ENCODE measurements at regions not wholly inside any gene's neighbourhood (a gene's known extent, or its start where the extent isn't known, plus 50 kb on each side); places are given as distances from the start of the nearest gene placed in this dataset.
A peak's percentile ranks its signal among the peaks of the same experiment; 100 is the strongest.

DNA sequence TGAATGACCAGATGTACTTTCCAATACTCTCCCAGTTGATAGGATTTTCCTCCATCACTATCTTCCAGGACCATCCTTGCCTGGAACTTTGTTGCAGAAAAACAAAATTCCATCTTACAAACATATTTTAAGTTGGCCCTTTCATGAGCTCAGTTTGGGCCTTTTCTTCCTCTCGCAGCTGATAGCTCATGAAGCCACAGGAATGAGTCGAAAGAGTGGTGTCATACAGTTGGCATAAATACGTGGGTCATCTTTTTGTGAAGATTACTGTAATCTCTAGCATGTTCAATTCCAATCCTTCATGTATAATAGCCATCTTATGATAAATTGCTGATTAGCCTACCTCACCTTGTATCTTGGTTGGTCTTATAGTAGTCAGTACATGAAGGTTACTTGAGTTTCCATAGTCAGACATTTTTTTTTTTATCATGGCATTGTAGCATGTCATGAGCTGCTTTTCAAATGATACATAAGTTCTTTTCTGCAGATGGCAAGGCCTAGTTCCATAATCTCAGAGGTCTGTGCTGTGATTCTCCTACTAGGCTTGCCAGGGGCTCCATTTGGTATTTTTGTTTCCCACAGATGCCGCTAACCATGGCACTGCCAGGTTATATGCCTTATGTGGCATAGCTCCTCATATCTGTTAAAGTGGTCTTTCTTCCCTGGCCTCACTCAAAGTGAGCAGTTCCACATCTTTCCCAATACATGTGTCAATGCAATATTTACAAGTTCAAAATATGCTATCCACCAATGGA, 380.6 kb upstream of the DCN start:
- no peak for DNase-seq

DNA sequence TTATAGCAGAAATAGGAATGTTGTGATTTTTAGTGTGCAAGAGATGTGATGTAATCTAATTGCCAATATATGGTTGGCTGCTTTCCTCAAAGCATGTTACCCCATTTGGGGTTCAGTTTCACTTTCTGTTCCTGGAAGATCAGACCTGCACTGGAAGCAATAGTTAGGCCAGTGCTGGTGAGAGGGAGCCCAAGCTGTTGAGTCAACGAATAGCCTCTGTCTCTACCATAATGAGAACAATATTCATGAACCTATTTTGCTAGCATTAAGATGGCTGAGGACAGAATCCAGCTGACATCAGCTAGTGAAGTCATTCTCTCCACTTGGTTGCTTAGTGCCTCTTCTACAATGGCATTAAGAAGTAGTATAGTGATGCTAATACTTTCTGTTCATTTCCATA, 379.9 kb upstream of the DCN start:
- DNase-seq: no peak

DNA sequence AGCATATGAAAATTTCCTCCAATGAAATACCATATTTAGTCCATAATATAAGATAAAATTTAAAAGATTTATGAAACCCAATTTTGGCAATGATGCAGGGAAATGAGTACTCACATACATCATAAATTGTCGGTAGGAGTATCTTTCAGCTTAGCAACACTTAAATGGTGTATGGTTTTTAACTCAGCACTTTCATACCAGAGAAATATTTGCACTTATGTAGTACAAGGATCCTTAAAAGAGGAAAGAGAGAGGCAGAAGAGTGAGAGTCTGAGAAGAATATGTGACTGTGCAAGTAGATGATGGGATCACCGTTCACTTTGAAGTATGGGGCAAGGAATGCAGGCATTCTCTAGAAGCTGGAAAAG, 379.3 kb upstream of the DCN start:
- DNase-seq: no peak

DNA sequence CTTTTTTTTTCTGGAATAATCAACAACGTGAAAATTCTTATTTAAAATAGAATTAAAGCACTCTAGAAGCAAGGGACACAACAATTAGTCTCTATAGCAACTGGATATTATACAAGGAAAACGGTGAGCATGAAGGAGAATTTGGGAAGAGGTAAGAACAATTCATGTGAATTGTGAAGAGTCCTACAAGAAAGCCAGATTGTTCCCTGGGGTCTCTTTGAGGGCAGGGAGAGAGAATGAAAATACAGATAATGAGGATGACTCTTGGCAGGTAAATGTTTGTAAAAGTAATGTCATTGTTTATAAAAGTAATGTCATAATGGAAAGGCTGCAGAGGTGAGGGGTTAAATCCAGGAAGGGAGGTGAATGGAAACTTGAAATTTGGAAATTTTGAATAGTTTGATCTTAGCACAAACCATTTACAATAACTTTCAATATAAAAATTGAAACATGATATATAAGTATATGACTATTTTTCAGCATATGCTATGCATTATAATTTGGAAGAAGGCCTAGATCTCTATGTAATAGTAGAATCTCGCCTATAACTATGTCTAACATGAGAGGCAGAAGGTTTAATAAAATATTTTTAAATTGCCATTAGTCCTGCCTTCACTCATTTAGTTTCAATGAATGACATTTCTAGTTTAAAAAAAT, 378.8 kb upstream of the DCN start:
- no peak for DNase-seq

DNA sequence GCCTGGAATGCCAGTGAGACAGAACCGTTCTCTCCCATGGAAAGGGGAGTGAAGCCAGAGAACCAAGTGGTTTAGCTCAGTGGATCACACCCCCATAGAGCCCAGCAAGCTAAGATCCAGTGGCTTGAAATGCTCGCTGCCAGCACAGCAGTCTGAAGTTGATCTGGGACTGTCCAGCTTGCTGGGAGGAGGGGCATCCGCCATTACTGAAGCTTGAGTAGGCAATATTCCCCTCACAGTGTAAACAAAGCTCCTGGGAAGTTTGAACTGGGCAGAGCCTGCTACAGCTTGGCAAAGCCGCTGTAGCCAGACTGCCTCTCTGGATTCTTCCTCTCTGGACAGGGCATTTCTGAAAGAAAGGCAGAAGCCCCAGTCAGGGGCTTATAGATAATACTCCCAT, 374.3 kb upstream of the DCN start:
- no peak for DNase-seq

DNA sequence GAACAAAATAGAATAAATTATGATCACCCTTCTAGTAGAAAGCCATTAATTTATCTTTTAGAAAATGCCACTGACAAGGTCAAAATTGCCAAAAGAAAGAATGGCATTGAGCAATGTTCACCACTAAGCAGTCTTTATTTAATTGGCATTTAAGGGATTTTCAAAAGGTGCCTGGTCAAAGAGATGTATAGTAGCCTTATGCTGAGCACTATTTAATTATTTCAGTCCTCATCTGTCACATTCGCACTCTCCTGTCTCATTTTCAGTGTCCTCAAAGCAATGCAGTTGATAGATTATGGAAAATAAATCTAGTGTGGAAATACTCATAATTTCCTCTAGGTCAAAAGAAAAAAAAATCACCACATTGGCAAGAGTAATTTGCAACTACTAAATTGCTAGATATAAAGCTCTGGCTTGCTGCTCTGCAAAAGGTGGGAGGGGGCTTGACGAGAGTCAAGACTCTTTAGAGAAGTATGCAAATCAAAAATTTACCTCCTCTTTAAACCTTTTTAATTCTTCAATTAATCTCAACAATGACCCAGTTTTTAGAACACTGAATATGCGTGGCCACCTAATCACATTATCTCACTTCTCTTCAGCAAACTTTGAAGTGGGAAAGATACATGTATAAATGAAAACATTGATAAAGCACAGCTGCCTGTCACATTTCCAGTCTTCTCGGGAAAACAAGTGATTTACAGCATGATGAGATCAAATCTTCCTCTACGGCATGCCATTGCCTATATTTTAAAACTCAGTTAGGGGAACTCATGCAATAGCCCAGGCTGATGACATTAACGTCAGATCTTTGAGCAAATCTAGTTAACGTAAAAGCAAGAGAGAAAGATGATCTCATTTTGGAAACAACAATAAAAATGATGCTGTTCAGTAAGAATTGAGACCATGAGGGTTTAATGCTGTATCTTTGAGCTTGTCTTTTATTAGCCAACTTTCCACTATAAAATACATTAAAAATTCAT, 373.1 kb upstream of the DCN start:
- DNase-seq: no peak

DNA sequence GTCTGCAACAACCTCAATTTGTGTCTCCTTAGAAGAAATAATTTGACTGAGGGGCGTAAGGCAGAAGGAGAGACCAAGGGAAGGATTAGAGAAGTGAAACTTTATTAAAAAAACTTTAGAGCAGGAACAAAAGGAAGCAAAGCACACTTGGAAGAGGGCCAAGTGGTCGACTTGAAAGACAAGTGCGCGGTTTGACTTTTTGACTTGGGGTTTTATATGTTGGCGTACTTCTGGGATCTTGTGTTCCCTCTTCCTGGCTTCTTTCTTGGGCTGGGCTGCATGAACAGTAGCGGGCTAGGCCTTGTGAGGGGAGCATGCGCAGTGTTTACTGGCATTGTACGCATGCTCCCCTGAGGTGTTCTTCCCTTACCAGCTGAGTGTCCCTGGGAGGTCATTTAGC, 369.3 kb upstream of the DCN start:
- DNase-seq: no peak

DNA sequence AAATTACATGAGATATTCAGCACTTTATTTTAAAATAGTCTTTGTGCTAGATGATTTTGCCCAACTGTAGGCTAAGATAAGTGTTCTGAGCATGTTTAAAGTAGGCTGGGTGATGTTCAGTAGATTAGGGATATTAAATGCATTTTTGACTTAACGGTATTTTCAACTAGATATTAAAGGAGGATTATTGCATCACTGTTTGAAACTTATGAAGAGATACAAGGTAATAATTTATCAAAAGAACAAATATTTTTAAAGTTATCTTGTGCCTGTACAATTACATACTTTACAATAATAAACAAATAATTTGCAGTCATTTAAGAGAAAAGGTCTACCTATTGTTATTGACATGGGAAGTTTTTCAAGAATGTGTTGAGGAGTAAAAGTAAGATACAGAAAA, 368.6 kb upstream of the DCN start:
- no peak for DNase-seq

DNA sequence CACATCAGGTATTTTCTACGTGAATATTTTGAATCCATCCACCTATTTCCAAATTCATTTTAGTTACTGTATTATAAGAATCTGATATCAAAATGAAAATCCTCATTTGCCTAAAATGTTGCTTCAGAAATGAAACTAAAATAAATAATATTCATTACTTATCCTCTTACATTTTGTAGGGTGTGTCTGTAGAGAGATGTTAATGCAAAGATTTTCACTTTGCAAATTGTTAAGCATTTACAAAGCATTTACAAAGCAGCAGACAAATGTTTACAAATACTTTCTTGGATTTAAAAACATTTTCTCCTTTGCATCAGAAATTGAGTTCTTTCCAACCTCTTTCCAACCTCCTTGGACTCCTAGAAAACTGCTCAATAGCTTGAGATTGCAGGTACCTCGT, 360.0 kb upstream of the DCN start:
- no peak for DNase-seq

DNA sequence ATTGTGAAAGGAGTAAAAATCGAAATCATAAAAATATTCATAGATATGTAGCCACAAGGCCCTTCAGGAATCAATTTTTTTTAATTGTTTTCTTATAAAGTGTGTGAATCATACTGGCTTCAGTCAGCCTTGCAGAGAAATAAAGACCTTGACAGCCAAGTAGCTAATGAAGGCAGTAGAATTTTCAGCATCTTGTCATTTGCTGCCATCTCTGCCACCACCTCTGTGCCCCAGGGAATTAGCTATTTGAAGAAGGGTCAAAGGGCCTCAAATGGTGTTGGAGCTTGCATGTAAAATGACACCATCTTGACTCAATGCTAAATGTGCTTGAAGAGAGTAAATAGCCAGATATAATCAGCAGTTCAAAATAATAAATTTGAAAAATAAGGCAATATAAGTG, 359.4 kb upstream of the DCN start:
- no peak for DNase-seq

DNA sequence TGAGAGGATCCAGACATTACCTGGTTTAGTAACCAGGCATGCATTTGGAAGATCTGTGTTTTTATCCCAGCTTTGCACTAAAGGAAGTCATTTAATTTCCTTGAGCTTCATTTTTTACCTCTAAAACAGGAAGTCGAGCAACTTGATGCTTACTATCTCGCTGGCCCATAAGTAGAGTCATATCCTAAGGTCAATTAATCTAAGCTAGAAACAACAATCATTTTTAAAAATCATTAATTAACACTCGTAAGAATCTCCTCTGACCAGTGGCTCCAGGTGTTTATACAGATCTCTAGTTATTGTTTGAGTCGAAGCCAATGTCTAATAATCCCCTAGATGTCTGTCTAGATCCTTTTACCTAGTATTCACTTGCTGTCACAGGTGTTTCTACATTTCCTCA, 355.8 kb upstream of the DCN start:
- DNase-seq: peak; percentile 36

DNA sequence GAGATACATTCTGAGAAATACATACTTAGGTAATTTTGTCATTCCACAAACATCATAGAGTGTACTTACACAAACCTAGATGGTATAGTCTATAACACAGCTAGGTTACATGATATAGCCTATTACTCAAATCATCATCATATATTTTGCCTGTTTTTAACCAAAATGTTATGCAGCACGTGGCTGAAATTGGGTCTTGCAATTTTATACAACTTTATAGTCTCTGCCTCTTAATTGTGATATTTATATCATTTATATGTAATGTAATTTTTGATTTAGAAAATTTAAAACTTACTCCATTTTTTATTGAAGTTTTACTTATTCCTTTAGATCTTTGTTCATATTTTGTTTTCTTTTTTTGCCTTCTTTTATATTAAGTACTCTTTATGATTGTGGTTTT, 350.7 kb upstream of the DCN start:
- no peak for DNase-seq

DNA sequence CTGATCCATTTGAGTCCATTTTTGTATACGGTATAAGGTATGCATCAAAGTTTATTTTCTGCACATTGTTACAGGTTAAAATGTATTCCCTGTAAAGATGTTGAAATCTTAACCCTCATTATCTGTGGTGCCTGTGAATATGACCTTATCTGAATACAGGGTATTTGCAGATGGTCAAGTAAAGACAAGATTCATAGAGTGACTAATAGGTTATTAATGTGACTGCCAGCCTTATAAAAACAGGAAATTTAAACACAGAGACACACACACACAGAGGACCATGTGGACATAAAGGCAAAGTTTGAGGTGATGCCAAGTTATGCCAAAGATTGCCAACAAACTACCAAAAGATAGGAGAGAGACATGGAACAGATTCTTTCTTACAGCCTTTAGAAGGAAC, 347.2 kb upstream of the DCN start:
- no peak for DNase-seq

DNA sequence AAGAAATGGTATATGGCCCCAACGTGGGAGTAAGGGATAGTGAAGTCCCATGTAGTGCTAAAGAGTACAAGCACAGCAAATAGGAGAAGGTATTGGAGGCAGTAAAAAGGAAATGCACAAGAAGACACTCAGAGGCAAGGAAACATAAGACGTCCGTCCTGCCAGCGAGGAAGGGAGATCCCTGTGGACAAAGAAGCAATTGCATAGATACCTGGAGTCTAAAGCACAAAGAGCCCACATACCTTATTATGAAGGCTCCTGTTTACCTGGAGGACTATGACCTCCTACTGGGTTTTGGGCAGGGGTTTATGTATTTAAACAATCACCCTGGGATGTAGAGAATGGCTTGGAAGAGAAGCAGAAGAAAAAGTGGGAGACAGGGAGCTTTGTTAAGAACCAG, 341.2 kb upstream of the DCN start:
- DNase-seq: no peak

DNA sequence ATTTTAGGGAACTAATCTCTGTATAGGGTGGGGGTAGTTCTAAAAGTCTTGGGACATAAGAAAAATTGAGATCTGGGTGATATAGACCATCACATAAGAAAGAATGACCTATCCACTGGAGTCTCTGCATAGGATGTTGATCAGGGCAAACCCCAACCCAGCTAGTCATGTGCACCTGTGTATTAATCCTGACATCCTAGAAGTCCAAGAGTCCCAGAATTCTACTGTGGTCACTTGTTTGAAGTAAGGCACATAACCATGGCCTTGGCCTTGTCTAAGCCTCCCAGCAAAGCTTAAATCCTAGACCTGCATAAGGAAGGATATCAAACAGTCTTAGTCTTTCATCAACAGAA, 334.1 kb upstream of the DCN start:
- no peak for DNase-seq

DNA sequence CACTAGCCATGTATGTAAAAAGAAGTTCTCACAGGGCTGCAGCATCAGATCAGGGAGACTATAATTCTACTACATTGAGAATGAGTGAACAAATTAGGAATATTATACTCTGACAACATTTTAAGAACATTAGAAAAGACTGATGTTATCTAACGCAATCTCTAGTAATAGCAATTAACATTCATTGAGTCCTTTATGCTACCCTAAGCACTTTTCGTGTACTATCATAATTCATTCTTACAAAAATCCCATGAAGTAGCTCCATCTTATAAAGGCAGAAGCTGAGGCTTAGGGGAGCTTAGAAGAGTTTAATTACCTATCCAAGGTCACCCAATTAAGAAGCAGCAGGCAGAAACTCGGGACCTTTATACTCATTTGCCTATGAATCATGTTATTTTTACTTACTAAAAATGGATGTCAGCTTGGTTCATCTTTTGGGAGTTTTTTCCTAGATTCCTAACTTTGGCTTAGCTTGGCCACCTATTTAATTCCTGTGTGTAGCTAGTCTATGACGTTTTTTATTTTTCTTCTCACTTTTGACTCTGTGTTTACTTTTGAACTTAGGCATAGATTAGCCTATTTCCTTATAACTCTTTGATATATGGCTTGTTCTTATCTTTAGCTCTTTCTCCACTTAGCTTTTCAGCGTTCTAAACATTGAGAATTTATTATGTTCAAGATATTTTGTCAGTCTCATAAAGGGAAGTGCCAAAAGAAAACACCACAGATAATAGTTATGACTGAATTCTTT, 333.5 kb upstream of the DCN start:
- DNase-seq: peak; percentile 71

DNA sequence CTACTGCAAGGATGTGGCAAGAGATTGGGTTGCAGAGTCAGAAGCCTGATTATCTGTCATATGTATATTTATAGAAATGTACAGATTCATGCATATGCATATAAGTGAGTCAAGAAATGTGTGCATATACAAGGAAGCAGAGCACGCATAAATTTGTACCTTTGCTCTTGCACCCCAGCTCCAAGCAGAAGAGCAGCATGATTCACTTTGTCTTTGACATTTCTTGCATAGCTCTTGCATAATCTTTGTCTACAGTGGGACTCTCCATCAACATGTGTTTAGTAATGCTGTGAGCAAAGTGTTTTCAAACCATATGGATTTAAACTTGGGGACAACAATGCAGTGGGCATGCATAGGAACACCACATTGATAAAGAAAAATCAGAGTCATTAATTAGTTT, 330.7 kb upstream of the DCN start:
- DNase-seq: no peak

DNA sequence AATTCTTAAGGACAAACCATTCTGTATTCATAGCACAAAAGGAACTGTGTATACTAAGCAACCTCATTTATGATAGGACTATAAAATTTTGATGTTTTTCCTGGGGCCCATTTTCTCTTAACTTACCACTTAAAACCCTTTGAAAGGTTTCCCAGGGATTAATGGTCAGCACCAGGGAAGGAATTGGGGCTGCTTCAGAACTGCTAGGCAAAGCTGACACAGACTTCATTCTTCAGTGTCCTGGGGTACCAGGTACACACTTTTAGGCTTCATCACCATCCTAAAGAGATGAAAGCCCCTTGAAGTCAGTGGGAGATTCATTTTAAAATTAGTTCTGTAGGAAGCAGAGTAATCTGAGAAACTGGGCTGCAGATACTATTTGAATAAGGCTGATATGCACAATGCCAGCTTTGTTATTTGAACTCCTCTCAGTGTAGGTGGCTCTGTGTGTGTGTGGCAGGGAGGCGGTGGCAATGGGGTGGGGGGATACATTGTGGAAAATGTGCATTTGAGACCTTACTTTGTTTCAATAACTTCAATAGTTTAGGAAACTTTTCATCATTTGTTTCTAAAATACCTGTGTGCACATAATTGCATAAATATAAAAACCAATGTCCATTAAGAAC, 329.3 kb upstream of the DCN start:
- no peak for DNase-seq

DNA sequence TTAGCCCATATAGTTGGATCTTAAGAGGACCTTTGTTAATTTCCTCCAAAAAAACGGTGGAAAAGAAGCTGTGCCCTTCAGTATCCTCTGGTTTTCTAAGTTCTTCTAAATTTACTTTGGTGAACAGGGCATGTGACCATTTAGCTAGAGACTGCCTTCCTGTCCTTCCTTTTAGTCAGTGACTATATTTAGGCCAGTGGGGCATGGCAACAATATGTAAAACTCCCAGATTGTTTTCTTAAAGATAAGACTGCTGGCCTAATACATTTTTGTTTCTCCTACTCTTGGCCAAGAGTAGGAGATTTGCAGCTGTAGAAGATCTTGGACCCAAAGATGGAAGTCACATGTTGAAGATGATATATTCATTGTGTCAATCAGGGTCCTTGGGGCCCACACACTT, 325.1 kb upstream of the DCN start:
- no peak for DNase-seq

DNA sequence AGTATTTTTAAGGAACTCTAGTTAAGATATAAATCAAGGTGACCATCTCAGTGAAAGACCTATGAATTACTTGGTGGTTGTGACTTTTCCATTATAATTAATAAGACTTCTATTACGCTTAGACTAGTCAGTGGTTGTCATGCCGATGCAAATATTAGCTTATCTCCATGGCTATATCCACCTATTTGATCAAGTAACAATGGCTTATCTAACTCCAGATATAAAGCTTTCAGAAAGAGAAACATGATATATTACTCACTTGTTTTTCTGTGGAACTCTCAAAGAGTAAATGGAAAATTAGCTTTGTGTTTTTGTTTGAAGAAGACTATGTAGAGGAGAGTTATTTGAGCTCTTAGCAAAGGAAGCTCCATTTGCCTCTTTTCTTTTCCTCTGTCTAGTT, 323.8 kb upstream of the DCN start:
- DNase-seq: no peak

DNA sequence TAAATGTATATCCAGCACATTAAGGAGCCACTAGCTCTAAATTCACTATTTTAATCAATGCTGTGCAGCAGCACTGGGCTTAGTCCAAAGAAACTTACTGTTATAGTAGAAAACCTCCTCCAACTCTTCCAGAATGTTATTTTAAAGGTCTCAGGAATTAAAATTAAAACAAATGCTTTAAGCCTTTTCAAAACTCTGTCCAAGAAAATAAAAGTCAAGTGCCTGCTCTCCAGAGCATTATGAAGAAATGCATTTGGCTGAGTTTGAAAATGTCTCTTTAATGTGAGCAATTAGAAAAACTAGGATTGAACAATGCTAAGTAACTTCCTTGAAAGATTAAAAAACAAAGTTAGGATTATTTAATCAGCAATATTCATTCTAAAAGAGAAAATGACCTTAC, 322.4 kb upstream of the DCN start:
- no peak for DNase-seq

DNA sequence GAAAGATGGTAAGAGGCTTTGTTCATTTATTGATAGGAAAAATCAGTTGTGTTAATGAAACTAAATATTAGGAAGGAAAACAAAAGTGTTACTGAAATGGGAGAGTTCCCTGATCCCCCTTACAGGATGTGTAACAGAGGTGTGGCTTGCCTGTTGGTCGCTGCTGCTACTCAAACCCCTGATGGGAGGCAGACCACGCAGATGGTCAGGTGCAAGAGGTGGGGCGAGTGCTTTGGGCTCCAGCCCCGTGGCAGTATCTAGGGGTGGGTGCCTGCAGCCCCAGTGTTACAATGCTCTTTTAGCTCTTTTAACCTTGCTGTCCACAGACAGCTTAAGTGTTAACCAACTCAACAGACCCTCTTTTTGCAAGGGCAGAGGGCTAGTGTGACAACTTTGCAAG, 319.6 kb upstream of the DCN start:
- no peak for DNase-seq

DNA sequence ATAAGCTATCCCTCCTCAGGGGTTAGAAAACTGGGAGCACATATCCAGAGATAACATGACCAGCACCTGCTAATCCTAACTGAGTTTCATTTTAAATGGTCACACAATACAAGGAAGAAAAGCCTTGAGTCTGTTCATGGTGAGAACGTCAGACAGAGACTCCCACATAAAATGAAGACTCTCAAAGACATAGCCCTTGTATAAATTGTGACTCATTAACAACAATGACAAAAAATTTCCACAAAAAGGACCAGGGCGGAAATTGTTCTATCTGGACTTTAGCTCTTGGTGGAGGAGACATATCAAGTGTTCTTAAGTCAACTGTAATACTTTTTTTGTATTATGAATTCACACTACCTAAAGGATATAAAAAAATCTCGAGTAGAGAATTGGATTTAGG, 313.7 kb upstream of the DCN start:
- DNase-seq: no peak
